HG02759 (cell line): ENCODE measurements at regions not wholly inside any gene's neighbourhood (a gene's known extent, or its start where the extent isn't known, plus 50 kb on each side); places are given as distances from the start of the nearest gene placed in this dataset.

Experiments
- ATAC-seq: cut with Tn5 transposase; IDR thresholded peaks from one replicate; pipeline ENCODE4 v1.9.1; 2021; ENCODE audit warnings: mild to moderate bottlenecking, moderate library complexity; ENCODE audit not compliant: unreplicated experiment

DNA sequence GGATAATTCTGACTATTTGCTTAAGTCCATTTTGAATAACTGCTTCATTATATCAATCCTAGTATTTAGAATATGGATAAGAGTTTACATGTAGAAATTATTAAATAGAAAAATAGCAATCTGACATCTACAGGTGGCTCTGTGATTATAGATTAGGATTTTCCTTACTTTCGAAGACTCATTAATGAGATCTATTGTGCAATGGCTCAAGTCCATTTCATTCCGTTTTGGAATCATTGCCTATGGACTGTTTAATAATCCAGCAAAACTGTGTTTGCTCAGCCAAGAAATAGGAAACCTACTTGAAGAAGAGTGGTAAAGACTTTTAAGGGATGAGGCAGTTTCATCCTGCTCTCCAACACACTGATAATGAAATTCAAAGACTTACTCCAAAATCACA lies 67.8 kb upstream of the SSTR1 start:
- ATAC-seq: no peak

DNA sequence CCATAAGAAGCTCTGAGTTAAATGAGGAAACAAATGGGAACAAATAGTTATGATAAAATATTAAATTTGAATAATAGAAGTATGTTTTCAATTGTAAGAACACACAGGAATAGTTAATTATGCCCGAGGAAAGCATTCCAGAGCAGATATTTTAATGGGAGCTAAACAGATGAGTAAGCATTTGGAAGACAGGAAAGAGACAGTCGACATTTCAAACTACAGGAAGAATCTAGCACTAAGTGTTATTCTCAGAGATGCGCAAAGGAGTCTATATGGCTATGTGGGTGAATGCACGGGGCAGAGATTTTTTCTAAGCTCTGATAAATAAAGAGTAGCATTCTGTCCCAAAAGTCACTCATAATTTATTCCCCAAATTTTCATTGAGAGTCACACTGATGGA lies 64.5 kb upstream of the SSTR1 start:
- ATAC-seq: no peak

DNA sequence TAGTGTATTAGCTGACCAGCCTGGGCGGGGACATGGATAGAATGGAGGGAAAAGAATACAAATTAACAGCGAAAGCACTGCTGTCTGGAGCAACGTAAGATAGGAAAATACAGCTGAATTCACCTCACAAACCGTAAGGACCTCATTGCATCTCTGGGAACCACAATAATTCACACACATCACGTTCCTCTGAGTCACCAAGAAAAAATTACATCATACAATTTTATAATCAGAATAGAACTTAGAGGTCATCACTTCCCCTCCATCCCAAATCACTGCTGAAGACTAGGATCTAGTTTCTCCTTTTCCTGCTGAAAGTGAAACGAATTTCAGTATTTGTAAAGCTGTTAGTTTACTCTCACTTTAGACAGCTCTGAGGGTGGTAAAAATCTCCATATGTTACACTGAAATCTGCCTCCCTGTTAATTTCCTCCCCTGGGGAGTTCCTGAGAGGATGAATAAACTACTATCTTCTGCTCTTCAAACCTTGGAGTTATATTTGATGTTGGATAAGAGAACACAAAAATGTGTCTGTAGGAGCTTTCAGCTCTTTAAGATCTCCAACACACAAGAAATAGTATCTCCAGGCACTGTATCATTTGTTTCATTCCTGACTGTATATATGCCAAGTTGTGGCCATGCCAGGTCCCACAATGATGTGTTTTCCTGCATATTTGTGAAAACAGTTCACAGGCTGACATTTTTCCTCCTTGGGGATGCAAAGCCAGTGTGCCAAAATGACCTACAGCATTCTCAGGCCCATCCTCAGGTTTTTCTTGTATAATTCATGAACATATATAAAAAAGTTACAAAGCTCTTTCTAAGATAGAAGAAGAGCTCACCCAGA lies 63.8 kb upstream of the SSTR1 start:
- no peak for ATAC-seq

DNA sequence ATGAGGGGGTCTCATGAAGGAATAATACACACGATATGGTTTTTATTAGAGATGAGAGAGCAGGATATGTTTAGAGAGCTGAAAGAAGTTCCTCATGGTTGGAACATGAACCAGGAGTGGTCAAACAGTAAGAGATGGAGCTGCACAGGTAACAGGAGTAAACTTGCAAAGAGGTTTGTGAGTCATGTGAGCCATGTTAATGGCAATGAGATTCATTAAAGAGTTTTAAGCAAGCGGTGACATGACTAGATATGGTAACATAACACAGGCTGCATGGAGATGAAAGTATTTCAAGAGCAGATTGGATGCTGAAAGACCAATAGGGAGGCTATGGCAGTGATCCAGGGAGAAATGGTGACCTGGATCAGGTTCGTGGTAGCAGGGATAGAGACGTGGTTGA lies 62.6 kb upstream of the SSTR1 start:
- no peak for ATAC-seq

DNA sequence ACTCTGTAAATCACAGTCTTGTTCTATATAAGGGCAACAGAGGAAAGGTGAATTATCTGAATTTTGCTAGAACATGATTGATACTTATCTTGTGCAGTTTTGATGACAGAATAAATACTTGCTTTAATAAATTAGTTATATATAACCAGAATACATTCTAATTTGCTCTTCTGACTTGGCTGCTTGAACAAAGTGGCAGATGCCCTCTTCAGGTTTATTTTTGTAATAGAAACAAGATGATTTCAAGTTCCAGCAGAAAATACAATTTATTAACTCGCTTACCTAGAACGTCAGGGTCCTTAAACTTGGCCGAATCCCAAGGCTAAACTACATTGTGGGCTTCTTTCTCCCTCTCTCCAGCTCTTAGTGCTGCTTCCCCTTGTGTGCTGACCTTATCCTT lies 57.6 kb upstream of the SSTR1 start:
- no peak for ATAC-seq
